ENCODE measurements at regions not wholly inside any gene's neighbourhood (a gene's known extent, or its start where the extent isn't known, plus 50 kb on each side); places are given as distances from the start of the nearest gene placed in this dataset.

DNA sequence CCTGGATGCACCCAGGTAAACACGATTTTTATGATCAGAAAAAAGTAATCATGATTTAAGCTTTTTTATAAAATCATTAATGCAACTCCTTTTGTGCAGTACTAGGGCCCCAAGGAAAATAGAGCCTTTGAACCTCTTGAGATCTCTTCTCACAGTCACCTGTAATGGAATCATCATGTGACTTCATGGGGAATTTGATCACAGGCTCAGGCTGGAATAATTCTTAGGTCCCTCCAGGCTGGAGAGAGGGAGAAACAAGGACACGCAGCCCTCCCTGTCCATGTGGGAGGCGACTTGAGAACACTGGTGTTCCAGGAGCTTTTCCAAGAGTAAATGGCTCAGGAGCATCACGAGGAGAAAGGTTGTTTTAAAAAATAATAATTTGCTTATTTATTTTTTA lies 156.1 kb downstream of the NUFIP1 start:
- ChIA-PET POLR2A (interaction anchor here (0.6 kb wide), 1 partner anchor 84 kb away, joined by 3 read pairs; no protein-coding TSS in a partner anchor), CTCF (interaction anchor here (0.6 to 1.3 kb wide), 4 partner anchors 14 to 349 kb away, joined by 3 to 4 read pairs (median 3); no protein-coding TSS in a partner anchor)
- Histone ChIP-seq H3K4me1 (peaks cover 12% of the 10 kb centered on the region; the same call in 2 of the 3 replicates), H3K9me3 (no peaks in the 10 kb centered on the region), H3K27ac (no peak overlapping the region), H3K4me3 (no peak overlapping the region), H3K4me2 (no peak overlapping the region)
- FAIRE-seq (no peak), ATAC-seq (no peak), DNase-seq (ENCODE audit: low read depth in 1 of 2, low spot score in 1 of 2) (no peak)
- WGBS (ENCODE audit: missing lambda C conversion rate), result 67% methylated on average over 4 of the region's 4 CpGs
- no peak for TF ChIP-seq RFX5 (IDR thresholded peaks at IDR 0.05)
- TF ChIP-seq CBX8 (IDR thresholded peaks at IDR 0.05), result no peak
- TF ChIP-seq EP300 (IDR thresholded peaks at IDR 0.05), result no peak
- TF ChIP-seq RAD21 (conservative IDR thresholded peaks at IDR 0.05 in 1 of 2, IDR thresholded peaks at IDR 0.05 in 1 of 2), result no peak
- TF ChIP-seq TP53 (CRISPR knock-in tag; IDR thresholded peaks at IDR 0.05), result no peak
- no peak for TF ChIP-seq MYC (IDR thresholded peaks at IDR 0.05; ENCODE audit: borderline replicate concordance, low read length)
- no peak for TF ChIP-seq RCOR1 (IDR thresholded peaks at IDR 0.05; ENCODE audit: low read depth, low read length)
- TF ChIP-seq EHF (CRISPR knock-in tag; IDR thresholded peaks at IDR 0.05), result no peak
- no peak for TF ChIP-seq TFCP2L1 (CRISPR knock-in tag; IDR thresholded peaks at IDR 0.05)
- TF ChIP-seq HDAC2 (IDR thresholded peaks at IDR 0.05), result no peak
- TF ChIP-seq RNF2 (IDR thresholded peaks at IDR 0.05; ENCODE audit: borderline replicate concordance, low read depth), result no peak
- TF ChIP-seq CBX2 (IDR thresholded peaks at IDR 0.05; ENCODE audit: borderline replicate concordance, low read depth), result no peak
- no peak for TF ChIP-seq FOXS1 (CRISPR knock-in tag; IDR thresholded peaks at IDR 0.05)
- no peak for TF ChIP-seq FOSL2 (IDR thresholded peaks at IDR 0.05)
- TF ChIP-seq FOSL2 (CRISPR knock-in tag; IDR thresholded peaks at IDR 0.05), result no peak
- no peak for TF ChIP-seq ZFP36 (IDR thresholded peaks at IDR 0.05; ENCODE audit: borderline replicate concordance, partially characterized antibody)
- no peak for TF ChIP-seq MAZ (IDR thresholded peaks at IDR 0.05; ENCODE audit: borderline replicate concordance, low read depth, low read length)
- no peak for TF ChIP-seq CHD2 (IDR thresholded peaks at IDR 0.05; ENCODE audit: low read length, partially characterized antibody)
- TF ChIP-seq, protein P1, sequence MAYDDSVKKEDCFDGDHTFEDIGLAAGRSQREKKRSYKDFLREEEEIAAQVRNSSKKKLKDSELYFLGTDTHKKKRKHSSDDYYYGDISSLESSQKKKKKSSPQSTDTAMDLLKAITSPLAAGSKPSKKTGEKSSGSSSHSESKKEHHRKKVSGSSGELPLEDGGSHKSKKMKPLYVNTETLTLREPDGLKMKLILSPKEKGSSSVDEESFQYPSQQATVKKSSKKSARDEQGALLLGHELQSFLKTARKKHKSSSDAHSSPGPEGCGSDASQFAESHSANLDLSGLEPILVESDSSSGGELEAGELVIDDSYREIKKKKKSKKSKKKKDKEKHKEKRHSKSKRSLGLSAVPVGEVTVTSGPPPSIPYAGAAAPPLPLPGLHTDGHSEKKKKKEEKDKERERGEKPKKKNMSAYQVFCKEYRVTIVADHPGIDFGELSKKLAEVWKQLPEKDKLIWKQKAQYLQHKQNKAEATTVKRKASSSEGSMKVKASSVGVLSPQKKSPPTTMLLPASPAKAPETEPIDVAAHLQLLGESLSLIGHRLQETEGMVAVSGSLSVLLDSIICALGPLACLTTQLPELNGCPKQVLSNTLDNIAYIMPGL (CRISPR knock-in tag; IDR thresholded peaks at IDR 0.05; ENCODE audit: borderline replicate concordance), result no peak

GRCh38 chr13:44826591-44827350 lies 162.5 kb downstream of the NUFIP1 start:
- Histone ChIP-seq H3K4me2 (no peak overlapping the region), H3K4me1 (no peaks in the 10 kb centered on the region), H3K27ac (no peak overlapping the region), H3K4me3 (no peak overlapping the region), H3K9me3 (no peaks in the 10 kb centered on the region)
- ChIA-PET POLR2A (no interaction called here), CTCF (no interaction called here)
- 79% methylated on average over 11 of the region's 11 CpGs for WGBS (ENCODE audit: missing lambda C conversion rate)
- DNase-seq (ENCODE audit: low read depth in 1 of 2, low spot score in 1 of 2) (no peak), FAIRE-seq (no peak), ATAC-seq (no peak)
- TF ChIP-seq, protein P2, sequence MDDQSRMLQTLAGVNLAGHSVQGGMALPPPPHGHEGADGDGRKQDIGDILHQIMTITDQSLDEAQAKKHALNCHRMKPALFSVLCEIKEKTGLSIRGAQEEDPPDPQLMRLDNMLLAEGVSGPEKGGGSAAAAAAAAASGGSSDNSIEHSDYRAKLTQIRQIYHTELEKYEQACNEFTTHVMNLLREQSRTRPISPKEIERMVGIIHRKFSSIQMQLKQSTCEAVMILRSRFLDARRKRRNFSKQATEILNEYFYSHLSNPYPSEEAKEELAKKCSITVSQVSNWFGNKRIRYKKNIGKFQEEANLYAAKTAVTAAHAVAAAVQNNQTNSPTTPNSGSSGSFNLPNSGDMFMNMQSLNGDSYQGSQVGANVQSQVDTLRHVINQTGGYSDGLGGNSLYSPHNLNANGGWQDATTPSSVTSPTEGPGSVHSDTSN (IDR thresholded peaks at IDR 0.05), result no peak
- TF ChIP-seq TP53 (CRISPR knock-in tag; IDR thresholded peaks at IDR 0.05), result no peak

GRCh38 chr13:44825953-44826352 lies 163.3 kb downstream of the NUFIP1 start:
- CTCF ChIA-PET, result no interaction called here
- Histone ChIP-seq H3K4me3 (no peak overlapping the region), H3K9me3 (no peaks in the 10 kb centered on the region), H3K27ac (no peak overlapping the region), H3K4me2 (no peak overlapping the region), H3K4me1 (no peaks in the 10 kb centered on the region)
- no peak for TF ChIP-seq PHF8 (IDR thresholded peaks at IDR 0.05; ENCODE audit: borderline replicate concordance, low read depth)
- no peak for TF ChIP-seq MAX (IDR thresholded peaks at IDR 0.05)
- no peak for TF ChIP-seq ZSCAN20 (CRISPR knock-in tag; IDR thresholded peaks at IDR 0.05)
- no peak for TF ChIP-seq CHD2 (IDR thresholded peaks at IDR 0.05; ENCODE audit: low read length, partially characterized antibody)
- no peak for TF ChIP-seq MYC (IDR thresholded peaks at IDR 0.05; ENCODE audit: borderline replicate concordance, low read length)
- TF ChIP-seq, protein P3, sequence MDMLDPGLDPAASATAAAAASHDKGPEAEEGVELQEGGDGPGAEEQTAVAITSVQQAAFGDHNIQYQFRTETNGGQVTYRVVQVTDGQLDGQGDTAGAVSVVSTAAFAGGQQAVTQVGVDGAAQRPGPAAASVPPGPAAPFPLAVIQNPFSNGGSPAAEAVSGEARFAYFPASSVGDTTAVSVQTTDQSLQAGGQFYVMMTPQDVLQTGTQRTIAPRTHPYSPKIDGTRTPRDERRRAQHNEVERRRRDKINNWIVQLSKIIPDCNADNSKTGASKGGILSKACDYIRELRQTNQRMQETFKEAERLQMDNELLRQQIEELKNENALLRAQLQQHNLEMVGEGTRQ (IDR thresholded peaks at IDR 0.05), result no peak
- TF ChIP-seq ATOH8 (CRISPR knock-in tag; IDR thresholded peaks at IDR 0.05; ENCODE audit: low read depth), result no peak
- no peak for TF ChIP-seq HOXB5 (CRISPR knock-in tag; IDR thresholded peaks at IDR 0.05)
- POLR2A ChIA-PET, result no interaction called here
- DNase-seq (ENCODE audit: low read depth in 1 of 2, low spot score in 1 of 2) (no peak), ATAC-seq (no peak), FAIRE-seq (no peak)
- 84% methylated on average over 4 of the region's 5 CpGs for WGBS (ENCODE audit: missing lambda C conversion rate)
